GM10266 (cell line): ENCODE measurements at regions not wholly inside any gene's neighbourhood (a gene's known extent, or its start where the extent isn't known, plus 50 kb on each side); places are given as distances from the start of the nearest gene placed in this dataset.

ENCODE experiments used
- DNase-seq: peaks from one replicate; pipeline ENCODE4 v3.0.0; 2012; ENCODE audit errors: extremely low spot score
- TF ChIP-seq, protein P1 (sequence below): IDR thresholded peaks from 2 replicates; pipeline ENCODE4 v1.5.1; 2012; ENCODE audit warnings: mild to moderate bottlenecking, low read depth; ENCODE audit not compliant: control insufficient read depth, insufficient read depth; ENCODE audit errors: missing control alignments

- TF ChIP-seq, protein P1, sequence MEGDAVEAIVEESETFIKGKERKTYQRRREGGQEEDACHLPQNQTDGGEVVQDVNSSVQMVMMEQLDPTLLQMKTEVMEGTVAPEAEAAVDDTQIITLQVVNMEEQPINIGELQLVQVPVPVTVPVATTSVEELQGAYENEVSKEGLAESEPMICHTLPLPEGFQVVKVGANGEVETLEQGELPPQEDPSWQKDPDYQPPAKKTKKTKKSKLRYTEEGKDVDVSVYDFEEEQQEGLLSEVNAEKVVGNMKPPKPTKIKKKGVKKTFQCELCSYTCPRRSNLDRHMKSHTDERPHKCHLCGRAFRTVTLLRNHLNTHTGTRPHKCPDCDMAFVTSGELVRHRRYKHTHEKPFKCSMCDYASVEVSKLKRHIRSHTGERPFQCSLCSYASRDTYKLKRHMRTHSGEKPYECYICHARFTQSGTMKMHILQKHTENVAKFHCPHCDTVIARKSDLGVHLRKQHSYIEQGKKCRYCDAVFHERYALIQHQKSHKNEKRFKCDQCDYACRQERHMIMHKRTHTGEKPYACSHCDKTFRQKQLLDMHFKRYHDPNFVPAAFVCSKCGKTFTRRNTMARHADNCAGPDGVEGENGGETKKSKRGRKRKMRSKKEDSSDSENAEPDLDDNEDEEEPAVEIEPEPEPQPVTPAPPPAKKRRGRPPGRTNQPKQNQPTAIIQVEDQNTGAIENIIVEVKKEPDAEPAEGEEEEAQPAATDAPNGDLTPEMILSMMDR = no peak
- DNase-seq = no peak
Observed at GRCh38 chr2:65845442-65846182, 413.2 kb upstream of the SPRED2 start.

- TF ChIP-seq, protein P1 = no peak
- DNase-seq = no peak
Observed at GRCh38 chr2:65842104-65842503, 409.7 kb upstream of the SPRED2 start.

DNA sequence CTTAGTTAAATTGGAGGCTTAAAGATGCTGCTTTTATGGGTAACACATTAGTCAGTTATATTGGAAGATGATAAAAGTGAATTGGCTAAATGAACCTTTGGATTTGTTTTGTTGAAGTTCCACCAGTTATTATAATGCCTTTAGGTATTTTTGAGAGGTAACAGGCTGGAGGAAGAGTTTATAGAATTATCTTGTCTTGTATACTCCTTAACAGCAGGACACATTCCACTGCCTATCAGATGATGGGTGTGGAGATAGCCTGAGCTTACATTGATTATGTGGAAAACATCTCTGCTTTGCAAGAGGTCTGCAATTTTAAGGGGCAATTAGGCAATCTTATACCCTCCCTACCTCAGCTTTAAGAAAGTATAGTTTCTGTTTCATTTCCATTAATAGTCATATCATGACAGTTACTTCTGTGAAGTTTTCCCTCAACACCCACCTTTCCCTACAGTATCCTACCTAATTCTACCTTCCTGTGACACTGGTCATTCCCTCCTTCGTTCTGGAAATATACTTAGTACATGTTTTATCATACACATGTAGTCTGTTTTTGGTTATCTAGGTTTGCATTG, 403.7 kb upstream of the SPRED2 start:
- TF ChIP-seq, protein P1 = no peak

GRCh38 chr2:65834771-65835475, 402.5 kb upstream of the SPRED2 start:
- DNase-seq = no peak
- TF ChIP-seq, protein P1 = no peak

More for the DNA sequence above, 403.7 kb upstream of the SPRED2 start:
- DNase-seq = no peak

DNA sequence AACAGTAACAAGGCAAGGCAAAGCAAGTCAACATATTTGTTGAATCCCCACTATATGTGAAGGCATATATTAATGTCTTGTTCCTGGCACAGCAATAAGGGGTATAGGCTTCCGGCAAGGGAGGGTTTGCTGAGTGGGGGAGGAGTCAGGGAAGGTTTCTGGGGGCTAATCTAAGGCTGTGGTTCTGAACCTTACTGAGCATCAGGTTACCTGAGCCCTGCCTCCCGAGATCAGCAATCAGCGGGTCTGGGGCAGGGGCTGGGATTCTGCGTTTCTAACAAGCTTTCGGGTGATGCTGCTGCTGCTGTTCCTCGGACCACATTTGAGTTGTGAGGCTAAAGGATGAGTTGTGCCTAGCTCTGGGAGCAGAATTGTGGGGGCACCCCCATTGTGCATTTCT, 401.7 kb upstream of the SPRED2 start:
- no peak for DNase-seq
- TF ChIP-seq, protein P1 = no peak

- no peak for DNase-seq
- TF ChIP-seq, protein P1 = no peak
Observed at GRCh38 chr2:65831509-65831908, 399.1 kb upstream of the SPRED2 start.

GRCh38 chr2:65826567-65826966, 394.2 kb upstream of the SPRED2 start:
- TF ChIP-seq, protein P1 = no peak

More at GRCh38 chr2:65826567-65826966, 394.2 kb upstream of the SPRED2 start:
- DNase-seq = no peak
